HG03439 (cell line): ENCODE measurements at regions not wholly inside any gene's neighbourhood (a gene's known extent, or its start where the extent isn't known, plus 50 kb on each side); places are given as distances from the start of the nearest gene placed in this dataset.
"Not testable (repeated sequence)": the region's sequence is repeated elsewhere in the genome, so short reads cannot be mapped to it uniquely, and the experiment has no call there.

Source experiments
- ATAC-seq: cut with Tn5 transposase; IDR thresholded peaks from one replicate; pipeline ENCODE4 v1.9.1; 2021; ENCODE audit warnings: mild to moderate bottlenecking, moderate library complexity; ENCODE audit not compliant: unreplicated experiment

DNA sequence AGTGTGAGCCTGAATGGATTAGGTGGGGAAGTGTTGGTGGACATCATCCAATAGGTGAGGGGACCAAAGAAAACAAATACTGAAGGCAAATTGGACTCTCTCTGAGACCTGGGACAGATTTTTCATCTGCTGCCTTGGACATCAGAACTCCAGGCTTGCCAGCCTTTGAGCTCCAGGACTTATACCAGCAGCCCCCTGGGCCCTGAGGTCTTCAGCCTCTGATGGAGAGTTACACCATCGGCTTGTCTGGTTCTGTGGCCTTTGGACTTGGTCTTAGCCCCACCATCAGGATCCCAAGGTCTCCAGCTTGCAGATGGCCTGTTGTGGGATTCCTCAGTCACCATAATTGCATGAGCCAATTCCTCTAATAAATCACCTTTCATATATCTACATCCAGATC lies 80.8 kb upstream of the SLC8A3 start:
- no peak for ATAC-seq

DNA sequence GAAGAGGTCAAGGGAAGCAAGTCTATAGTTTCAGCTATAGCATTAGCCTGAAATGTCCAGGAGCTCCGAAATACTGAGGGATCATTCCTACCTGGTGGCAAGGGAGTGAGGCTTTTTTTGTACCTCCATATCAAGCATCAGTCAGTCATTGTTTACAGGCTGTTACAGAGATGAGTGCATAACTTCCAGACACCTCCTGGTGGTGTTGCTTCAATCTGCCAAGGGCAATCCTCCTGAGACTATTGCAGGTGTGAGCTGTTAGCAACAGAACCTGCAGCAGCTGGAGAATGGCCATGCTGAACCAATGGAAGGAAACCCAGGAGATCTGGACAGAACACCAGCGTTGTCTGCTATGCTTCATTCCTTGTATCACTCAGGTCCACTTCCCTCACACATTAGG lies 80.0 kb upstream of the SLC8A3 start:
- no peak for ATAC-seq

DNA sequence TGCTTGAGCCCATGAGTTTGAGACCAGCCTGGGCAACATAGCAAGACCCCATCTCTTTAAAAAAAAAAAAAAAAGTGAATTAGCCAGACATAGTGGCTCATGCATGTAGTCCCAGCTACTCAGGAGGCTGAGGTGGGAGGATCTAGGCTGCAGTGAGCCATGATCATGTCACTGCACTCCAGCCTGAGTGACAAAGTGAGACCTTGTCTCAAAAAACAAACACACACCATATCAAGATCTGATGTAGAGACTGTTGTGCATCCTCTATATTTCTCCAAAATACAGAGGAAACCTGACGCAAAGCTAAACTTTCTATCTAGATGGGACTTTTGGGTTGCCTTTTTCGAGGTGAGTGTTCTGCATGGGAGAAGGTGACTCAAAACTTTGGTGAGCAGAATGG lies 77.4 kb upstream of the SLC8A3 start:
- ATAC-seq, result no peak

DNA sequence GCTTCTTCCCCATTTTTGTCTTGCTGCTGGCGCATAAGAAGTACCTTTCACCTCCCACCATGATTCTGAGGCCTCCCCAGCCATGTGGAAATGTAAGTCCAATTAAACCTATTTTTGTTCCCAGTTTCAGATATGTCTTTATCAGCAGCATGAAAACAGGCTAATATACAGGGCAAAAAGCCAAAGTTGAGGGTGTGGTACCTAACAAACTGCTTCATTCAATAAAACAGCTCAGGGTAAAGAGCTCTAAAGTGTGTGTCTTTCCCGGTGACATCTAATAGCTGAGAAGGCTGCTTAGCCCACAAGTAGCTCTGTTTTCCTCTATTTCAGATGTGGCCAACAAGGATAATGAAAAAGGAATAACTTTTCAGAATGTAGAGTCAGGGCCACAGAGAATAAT lies 76.7 kb upstream of the SLC8A3 start:
- no peak for ATAC-seq

DNA sequence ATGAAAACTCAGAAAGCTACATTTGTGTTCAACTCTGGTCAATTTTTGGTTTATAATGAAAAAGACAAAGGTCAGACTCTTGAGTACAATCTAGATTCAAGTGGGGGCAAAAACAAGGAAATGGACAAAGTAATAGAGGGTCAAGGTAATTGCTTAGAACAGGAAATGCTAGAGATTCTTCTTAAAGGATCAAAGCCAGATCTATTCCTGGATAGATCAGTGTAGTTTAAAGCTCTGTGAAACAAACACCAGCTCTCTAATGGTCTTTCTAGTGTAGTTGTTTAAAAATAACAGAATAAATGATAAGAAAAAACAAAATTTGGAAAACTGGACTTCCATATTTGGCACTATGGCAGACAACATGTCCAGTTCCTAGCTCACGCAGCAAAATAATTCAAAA lies 70.7 kb upstream of the SLC8A3 start:
- no peak for ATAC-seq

DNA sequence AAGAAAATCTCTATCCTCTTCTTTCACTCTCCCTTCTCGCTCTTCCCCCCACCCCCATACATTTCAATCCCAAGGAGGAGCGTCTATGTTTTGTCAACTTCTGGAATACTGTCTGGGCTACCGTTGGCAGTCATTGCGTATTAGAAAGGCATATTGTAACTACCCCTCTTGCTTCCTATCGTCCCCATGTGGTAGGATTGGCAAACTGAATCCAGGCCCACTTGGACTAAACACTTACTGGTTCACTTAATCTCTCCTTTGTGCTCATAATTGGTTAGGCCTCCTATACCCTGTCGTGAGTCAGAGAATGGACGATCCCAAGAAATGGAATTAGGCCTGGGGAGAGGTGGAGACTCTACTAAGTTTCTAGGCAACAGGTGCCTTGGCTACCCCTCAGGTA lies 68.8 kb upstream of the SLC8A3 start:
- no peak for ATAC-seq

DNA sequence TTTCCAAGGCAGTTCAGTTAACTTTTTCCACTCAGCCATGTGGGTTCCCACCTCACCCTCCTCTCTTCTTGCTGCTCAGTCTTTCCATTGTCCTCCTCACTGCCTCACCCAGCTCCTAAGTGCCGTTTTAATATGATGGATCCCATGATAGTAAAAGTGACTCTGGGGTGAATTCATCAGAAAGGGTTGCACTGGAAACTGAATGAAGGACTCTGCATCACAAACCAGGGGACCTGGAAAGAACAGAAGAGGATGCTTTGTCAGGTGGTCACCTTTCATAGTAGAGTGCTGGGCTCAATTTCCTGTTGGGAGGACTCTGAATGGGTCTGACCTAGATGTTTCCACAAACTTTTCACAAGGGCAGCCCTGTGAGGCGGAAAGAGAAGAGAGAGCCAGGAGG lies 67.8 kb upstream of the SLC8A3 start:
- ATAC-seq, result no peak

DNA sequence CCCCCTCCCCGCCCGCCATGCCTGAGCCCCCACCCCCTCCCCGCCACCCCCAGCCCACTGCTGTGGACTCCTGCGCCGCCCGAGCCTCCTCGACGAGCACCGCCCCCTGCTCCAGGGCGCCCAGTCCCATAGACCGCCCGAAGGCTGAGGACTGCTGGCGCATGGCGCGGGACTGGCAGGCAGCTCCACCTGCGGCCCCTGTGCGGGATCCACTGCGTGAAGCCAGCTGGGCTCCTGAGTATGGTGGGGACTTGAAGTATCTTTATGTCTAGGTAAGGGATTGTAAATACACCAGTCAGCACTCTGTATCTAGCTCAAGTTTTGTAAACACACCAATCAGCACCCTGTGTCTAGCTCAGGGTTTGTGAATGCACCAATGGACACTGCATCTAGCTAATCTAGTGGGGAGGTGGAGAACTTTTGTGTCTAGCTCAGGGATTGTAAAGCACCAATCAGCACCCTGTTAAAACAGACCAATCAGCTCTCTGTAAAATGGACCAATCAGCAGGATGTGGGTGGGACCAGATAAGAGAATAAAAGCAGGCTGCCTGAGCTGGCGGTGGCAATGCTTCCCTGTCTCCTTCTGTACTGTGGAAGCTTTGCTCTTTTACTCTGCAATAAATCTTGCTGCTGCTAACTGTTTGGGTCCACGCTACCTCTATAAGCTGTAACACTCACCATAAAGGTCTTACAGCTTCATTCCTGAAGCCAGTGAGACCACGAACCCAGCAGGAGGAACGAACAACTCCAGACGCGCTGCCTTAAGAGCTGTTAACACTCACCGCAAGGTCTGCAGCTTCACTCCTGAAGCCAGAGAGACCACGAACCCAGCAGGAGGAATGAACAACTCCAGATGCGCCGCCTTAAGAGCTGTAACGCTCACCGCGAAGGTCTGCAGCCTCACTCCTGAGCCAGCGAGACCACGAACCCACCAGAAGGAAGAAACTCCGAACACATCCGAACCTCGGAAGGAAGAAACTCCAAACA lies 66.6 kb upstream of the SLC8A3 start:
- not testable (repeated sequence) for ATAC-seq

DNA sequence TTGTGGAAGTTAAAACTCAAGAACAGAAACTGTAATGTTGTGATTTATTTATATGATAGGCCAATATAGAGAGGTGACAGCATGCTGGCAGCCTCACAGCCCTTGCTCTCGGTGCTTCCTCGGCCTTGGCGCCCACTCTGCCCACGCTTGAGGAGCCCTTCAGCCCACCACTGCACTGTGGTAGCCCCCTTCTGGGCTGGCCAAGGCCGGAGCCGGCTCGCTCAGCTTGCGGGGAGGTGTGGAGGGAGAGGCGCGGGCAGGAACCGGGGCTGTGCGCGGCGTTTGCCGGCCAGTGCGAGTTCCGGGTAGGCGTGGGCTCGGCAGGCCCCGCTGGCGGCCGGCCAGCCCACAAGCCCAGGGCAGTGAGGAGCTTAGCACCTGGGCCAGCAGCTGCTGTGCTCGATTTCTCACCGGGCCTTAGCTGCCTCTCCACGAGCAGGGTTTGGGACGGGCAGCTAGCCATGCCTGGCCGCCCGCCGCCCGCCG lies 65.8 kb upstream of the SLC8A3 start:
- ATAC-seq, result peak; percentile 59

DNA sequence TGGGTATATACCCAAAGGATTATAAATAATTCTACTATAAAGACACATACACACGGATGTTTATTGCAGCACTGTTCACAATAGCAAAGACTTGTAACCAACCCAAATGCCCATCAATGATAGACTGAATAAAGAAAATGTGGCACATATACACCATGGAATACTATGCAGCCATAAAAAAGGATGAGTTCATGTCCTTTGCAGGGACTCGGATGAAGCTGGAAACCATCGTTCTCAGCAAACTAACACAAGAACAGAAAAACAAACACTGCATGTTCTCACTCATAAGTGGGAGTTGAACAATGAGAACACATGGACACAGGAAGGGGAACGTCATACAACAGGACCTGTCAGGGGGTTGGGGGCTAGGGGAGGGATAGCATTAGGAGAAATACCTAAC lies 64.8 kb upstream of the SLC8A3 start:
- not testable (repeated sequence) for ATAC-seq

DNA sequence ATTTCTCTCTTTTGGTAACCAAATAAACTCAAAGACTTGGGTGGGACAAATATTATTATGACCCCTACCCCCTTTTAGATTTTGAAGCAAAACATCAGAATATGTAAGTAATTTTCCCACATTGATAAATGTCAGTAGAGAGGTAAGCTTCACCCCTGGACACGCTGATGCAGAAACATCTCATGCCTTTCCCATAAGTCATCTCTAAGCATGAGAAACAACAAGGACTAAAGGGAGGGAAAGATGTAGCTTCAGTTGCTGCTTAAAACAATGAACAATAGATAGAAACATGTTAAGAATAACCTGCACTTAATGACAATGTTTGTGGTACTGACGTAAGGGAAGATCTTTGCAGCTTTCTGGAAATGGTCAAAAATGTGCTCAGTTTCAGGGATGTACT lies 56.3 kb upstream of the SLC8A3 start:
- ATAC-seq, result no peak

DNA sequence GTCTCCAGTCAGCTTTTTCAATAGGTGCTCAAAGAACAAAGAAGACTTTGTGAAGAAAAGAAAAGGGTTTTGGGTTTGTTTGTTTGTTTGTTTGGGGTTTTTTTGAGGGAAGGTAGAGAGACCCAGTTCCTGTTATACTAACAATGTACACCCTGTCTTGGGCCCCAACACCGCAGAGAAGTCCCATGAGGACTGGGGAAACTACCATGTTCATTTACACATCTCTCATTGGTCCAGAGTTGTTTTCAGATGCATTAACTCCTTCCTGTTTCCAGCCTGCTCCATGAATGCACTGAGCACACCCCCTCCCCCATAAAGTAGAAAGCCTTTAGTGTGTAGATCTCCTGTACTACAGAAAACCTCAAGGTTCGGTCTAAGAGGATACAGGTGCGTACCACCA lies 51.1 kb upstream of the SLC8A3 start:
- peak; percentile 89 for ATAC-seq

DNA sequence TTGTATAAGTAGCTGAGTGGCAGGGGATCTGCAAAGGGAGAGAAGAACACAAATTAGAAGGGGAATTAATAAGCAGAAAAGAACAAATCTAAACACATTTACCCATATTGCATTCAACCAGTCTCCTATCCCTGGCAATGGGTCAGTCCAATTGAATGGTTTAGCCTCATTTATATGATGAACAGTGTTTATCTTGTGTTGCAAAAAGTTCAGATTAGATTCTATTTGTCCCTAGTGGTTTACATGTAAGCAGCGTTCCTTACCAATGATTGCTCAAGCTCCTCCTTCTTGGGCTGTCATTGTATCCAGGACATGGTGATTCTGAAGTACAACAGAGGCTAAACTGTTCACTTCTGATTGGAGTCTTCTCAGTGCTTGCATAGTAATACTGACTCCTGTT lies 49.9 kb upstream of the SLC8A3 start:
- not testable (repeated sequence) for ATAC-seq
